ENCODE measurements at regions not wholly inside any gene's neighbourhood (a gene's known extent, or its start where the extent isn't known, plus 50 kb on each side); places are given as distances from the start of the nearest gene placed in this dataset.

DNA sequence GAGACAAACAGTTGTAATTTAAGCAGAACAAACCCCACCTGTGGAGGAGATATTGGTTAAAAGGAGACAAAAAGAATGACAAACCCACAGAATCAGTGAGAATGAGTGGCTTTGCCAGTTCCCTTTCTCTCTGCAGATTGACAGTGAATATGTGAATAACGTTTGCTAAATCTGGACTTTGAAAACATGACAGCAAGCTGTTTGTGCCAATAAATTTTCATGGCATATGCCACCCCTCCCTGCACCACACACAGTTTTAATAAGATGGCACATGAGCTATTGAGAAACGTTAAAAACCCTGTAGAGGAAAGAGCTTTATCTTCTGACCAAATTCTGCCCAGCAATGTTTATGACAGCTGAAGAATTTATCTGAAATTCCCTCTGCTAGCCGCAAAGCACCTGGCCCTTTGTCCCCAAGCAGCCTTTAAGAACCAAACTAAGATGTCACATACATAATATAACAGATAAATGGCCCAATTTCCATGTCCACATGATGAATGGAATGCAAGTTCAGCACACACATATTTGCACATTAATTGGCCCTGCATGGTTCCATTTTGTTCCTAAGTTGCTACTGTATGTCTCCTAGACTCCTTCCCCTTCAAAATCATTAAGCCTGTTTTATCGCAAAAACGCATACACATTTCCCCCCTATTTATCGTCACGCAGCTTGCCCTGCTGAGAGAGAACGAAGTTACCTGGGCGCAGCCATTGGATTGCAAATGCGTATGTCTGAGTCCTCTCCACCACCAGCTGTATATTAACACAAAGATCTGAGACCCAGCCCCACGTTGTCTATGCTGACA is 773.5 kb upstream of the EEF2KMT start:
- DNase-seq = no peak

DNA sequence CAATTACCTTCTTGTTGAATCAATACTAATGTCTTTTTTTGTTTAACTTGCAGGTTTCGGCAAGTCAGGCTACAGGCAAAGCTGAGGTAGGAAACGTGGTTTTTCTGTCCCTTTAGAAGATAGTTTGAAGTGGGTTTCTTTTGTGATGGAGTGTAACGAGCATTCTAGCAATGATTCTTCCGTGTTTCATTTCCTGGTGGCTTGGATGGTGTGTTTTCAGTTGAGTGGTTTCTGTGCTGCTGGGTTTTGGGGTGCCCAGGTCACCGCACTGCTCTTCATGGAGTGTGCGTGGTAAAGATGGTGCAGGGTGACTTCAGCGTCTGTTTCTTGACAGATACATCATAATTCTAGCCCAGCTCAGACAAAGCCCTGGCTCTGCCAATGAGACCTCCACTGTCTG is 769.7 kb upstream of the EEF2KMT start:
- no peak for DNase-seq

DNA sequence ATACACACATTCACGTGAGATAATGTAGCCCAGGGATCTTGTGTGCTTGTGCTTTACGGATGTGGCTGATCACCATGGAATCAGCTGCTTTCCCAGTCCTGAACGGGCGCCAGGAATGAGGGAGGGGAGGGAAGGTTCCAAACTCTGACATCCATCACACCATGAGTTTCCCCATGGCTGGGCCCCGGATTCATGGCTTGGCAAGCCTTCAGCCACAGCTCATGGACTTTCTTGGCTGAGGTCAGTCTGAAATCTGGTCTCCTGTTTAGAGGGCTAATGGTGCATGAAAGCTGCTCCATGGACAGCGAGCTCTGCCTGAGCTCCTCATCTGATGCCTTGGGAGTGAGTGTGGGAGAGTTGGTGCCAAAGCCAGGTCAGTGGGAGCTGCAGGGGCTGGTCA is 767.6 kb upstream of the EEF2KMT start:
- no peak for DNase-seq

DNA sequence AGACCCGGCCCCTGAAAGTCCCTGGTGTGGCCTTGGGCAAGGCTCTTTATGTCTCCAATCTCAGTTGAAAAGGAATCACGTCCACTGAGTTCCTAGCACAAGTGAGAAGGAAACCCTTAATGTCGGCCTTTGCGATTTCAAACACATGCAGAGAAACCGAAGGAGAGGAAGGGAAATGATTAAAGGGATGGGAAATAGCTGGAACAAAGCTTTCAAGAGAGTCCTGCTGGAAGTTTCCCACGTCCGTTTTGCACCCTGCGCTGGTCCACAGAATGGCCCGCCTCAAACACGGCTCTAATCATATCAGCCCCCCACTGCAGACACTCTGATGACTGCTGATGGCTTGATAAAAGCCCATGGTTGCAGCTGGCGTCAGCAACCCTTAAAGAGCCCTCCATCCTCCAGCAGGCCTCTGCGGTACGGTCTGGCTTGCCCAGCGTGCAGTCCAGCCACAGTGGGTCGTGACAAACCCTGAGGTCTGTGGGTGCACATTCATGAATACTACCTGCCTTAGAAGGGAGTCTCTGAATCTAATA is 765.5 kb upstream of the EEF2KMT start:
- no peak for DNase-seq

DNA sequence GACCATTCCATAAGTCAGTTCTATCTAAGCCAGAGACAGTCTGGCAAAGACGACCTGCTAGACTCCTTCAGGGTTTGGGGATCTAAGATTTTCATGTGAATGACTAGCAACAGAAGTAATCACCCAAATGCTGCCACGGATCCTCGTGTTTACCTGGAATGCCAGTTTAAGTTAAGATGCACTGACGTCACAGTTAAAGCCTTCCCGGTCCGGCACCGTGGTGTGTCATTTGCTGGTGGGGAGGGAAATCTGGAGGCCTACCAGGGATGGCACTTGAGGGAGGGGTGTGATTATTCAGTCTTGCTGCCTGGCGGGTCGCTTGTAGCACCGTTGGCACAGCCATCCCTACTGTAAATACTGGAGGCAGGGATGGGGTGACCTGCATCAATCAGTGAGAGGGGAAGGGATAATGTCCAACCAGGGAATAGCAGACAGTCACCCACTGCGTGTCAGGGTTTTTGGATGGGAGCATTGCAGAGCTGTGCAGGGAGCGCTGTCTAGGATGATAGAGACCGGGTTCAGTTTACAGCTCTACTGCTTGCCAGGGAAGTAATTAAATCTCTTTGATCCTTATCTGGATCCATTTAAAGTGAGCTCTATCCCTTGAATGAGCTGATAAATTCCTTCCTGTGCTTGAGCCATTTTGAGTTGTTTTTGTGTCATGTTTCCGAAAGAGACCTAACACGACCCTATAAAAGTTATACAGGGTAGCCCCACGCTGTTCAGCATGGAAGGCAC is 764.7 kb upstream of the EEF2KMT start:
- DNase-seq = no peak

DNA sequence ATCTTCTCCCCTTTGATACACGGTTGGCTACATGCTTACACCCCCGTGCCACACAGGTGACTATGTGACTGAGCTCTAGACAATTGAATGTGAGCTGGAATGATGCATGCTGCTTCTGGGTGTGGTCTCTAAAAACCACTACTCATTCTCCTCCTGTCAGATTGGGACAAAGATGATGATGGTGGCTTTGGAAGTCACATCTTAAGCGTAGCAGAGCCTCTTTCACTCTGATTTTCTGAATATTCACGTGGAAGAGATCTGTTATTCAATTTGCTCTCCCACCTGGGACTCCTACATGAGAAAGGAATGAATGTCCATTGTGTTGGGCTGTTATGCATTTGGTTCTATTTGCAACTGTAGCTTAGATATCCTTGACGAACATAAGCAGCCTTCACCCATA is 763.6 kb upstream of the EEF2KMT start:
- DNase-seq = no peak

DNA sequence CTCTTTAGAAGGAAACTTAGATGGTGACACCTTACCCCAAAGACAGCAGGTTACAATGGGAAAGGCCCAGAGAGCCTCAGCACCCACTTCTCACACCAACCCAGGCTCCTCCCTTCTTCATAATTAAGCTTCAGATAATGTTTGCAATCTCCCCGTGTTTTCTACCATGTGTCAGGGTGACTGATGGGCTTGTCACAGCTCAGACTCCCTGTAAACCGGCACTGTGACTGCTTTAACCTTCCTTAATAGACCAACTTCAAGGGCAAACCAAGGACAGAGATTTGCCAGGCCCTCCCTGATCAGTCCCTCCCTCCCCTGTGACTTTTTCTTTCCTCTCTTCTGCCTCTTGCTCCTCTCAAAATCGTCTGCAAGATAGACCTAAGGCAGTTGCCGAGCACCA is 760.6 kb upstream of the EEF2KMT start:
- DNase-seq = no peak

DNA sequence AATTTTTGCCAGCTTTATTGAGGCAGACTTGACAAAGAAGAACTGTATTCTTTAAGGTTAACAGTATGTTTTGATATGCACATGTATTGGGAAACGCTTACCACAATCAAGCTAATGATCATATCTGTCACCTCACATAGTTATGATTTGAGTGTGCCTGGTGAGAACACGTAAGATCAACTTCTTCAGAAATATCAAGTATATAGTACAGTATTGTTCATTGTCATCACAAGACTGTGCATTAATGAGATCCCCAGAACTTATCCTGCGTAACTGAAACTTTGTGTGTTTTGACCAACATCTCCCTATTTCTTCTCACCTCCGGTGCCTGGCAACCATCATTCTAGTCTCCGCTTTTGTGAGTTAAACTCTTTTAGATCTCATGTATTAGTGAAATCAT is 756.4 kb upstream of the EEF2KMT start:
- DNase-seq = no peak

DNA sequence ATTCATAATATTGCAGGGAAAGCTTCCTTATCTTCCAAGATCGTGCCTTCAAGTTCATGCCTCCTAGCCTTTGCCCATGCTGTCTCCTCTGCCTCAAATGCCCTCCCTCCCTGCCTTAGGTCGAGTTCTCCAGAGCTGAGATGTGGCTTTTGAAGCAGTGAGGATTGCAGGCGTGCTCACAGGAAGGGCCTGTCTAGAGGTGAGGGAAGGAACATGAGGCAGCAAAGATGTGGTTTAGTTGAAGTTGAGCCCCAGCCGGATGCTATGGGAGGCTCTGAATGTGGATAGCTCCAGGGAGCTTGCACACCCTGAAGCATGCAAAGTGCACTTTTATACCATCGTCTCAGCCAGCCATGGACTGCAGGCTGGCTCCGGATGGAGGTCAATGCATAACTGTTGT is 754.6 kb upstream of the EEF2KMT start:
- DNase-seq = no peak

DNA sequence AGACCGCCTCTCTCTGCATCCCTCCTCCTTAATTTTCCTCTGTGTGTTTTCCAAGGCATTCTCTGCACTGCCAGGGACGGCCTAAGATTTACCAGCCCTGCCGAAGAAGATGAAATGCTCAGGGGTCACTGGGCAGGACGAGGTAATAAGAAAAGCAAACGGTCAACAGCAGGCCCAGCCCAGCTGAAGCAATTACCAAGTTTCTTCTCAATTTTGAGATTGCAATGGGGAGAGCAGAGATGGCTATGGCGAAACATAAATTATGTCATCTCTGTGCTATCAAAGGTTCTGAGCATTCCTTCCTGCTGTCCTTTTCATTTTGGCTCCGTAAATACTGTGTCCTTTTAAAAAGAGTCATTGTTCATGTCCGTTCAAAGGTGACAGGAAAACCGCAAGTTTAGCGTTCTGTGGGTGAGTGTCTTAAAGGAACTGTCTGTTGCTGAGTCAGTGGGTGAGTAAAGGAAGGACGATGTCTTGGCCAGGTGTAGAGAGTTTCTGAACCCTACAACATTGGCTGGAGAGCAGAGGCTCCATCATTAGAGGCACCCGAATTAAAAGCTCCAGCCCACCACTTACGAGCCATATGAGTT is 753.9 kb upstream of the EEF2KMT start:
- no peak for DNase-seq

DNA sequence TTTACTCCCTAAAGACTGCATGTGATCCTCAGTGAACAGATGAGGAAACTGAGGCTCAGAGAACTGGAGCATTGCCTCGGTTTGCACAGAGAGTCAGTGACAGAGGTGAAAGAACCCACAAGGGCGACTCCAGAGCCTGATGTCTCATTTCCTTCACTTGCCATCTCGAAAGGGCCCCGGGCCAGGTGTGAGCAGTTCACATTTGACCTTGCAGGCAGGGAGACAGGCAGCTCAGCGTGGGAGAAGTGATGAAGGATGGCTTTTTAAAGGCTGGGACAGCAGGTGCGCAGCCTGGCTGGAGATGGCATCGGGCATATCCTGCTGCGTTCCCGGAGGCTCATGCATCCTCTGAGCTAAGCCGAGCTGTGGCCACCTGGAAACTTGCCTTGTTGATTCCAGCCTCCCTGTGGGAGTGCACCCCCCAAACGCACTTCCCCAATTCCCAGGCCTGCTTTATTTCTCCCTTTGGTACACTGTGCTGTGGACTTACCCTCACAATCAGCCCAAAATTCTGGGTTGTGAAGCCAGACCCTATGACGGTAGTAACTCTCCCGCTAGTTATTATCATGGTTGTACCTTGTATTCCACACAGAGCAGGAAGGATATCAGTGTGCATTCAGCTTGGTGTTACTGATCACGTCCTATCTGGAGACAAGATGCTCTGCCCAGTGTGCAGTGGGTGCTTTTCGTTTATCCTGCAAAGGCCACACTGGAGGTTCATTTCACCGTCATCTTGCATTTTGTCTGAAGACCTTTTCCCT is 753.2 kb upstream of the EEF2KMT start:
- no peak for DNase-seq

DNA sequence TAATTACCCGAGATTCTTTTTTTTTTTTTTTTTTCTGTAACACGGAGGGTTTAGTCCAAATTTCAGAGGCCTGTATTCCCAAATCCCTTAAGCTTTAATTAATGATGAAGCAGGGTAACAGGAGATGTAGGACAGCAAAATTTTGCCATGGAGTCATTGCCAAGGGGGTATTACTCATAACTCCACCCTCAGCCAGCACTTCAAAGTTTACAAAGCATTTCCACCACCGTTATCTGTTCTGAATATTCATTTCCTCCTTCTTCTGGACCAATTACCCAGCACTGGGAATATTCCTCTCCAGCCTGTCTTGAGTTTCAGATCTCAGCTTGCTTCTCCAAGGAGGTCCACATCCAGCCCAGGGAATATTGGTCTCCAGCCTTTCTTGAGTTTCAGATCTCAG is 747.5 kb upstream of the EEF2KMT start:
- DNase-seq = no peak

DNA sequence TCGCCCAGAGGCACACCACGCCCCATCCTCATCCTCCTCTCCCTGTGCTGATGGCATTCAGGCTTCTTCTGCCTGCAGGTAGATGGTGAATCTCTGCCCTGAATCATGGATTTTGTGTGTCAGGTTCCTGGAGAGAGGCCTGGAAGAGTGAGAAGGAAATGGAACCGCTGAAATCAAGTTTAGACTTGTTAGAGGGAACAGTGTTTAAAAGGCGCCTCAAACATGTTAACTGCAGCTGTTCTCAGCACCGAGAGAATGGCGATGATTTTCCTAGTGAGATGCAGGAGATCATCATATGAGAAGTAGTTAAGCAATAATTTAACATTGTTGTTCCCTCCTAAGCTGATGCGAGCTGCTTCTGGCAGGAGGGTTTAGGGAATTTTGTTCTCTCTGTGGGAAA is 744.4 kb upstream of the EEF2KMT start:
- DNase-seq = no peak

DNA sequence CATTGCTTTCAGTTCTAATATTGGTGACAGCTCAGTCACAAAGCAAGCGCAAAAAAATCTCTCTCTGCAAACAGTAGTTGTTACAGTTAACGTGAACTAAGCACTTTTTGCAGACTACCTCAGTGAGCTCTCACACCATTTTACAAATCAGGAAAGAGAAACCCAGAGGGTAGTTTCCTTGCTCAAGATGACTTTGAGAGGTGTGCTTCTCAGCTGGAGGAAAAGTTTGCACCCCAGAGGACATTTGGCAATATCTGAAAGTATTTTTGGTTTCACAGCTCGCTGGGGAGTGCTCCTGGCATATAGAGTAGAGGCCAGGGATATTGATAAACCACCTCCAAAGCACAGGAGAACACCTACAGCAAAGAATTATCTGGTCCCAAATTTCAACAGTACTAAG is 741.1 kb upstream of the EEF2KMT start:
- DNase-seq = no peak

DNA sequence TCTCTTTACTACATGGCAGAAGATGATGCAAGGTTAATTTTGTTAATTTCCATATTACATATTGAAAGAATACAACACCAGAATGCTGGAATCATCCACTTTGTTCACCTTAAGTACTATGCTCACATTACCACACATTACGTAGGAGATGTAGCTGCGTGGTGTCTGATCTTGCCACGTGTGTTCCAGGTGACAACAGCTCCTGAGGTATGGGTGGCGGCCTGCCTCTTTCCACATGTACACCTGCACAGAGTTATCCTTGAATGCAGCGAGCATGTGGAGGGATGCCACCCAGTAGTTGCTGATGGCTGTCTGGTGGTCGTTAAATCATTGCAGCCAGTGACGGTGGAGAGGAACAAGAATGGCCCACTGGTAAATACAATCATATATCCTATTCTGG is 740.5 kb upstream of the EEF2KMT start:
- DNase-seq = no peak

DNA sequence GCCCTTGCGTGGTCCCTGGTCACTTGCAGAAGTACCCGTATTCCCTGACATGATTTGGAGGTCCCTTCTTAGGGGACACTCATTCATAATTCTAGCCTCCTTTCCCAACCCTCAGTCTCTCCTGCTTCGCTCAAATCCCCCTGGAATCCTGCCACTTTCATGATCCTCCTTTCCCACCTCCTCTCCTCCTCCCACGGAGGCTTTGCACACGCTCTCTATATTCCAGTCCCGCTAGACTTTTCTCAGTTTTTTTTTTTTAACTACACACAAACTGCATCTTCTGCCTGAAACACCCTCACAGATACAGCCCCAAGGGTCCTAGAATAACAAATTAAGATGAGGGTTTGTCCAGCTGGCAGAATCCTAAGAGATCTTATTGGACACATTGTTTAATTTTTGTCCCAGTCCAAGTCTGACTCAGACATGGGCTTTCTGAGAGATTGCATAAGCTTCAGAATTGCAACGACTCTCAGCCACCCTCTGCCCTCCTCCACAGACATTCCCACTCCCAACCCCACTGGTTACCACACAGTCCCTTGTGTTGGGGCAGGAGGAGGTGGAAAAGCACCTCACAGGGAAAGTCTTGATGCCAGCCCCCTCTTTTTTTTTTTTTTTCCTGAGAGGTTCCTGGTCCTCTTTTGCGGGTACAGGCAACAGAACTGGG is 739.5 kb upstream of the EEF2KMT start:
- no peak for DNase-seq

DNA sequence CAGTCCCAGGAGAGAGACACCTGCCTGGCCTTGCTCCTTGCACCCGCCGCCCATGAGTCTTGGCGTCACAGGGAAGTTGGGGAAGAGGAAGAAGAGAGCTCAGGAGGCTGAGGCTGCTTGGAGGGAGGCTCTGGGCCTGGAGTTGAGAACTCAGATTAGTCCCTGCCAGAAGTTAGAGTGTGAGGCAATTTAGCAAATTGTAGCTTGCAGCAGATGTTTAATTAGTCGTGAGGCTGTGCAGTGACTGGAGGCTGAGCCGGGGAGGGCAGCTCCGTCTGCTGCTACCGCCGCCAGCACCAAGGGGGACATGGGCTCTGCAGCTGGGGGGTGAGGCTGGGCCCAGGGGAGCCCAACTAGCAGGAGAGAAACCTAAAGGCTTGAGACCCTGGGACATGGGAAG is 738.3 kb upstream of the EEF2KMT start:
- no peak for DNase-seq

DNA sequence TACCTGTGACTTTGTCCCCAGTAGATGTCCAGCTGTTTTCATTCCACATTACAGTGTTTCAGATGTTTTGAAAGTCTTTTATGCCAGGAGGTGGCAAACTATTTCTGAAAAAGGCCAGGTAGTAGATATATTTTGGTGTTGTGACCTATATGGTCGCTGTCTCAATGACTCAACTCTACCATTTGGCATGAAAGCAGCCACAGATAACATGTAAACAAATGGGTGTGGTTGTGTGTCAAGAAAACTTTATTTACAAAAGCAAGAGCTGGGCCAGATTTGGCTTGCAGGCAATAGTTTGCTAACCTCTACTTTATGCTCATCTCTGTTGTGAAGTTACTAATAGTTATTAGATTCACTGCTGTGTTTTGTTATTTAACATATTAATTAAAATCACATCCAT is 728.7 kb upstream of the EEF2KMT start:
- no peak for DNase-seq

DNA sequence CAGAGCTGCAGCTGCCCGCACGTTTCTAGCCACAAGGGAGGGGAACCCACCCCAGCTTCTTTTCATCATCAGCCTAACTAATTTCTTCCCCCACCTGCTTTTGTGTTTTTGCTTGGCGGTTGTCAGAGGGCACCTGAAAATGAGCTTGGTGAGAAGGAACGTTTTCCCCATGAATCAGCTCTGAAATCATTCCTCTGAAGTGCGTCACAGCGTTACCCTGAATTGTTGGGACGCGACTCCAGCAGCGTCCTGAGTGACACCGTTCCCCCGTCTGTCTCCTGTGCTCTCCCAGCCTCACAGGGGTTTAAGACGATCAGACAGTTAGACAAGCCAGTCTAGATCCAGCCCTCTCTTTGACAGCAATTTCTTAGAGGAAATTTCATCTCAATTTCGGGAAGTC is 722.9 kb upstream of the EEF2KMT start:
- DNase-seq = no peak

DNA sequence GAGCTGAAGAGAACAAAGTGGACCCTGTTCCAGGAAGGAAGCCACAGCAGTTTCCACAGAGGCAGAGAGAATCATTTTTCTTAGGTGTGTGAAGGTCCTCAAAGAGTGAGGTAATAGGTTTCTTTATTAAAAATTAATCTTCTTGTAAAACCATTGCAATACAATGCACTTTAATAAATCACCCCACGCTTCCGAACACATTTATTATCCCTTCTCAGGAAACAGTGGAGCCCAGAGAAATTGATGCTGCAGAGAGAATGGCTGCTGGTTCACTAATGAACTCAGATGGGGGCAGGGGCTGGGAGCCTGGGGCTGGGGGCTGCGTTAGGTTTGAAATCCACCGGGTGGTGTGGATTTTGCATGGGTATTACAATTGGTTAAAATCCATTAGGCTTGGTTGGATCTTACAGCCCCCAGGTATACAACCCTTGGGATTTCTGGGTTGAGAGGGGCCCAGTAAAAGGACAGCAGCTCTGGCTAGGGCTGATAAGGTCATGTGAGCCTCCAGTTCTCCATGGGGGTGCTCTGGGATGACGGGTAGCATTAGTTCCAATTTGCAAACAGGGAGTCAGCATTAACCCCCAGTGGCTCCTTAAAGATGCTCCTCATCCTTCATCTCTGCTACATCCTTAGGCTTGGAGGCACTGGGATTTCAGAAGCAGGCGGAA is 718.1 kb upstream of the EEF2KMT start:
- no peak for DNase-seq

DNA sequence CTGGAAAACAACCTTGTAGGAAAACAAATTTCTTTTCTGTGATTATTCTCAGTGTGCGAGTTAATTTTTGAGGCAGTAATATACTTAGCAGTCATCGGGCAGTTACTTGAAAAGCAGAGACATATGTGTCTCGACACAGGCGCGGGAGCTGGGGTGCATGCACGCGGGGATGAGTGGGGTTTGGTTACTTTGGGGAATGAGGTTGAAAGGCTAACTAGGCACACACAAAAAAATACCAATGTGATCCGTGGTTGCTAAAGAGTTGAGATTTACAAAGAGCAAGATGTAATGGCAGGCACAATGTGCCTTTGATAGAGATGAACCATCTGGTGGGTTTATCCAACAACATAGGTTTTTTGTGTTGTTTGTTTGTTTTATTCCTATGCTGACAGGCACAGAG is 703.8 kb upstream of the EEF2KMT start:
- DNase-seq = no peak

DNA sequence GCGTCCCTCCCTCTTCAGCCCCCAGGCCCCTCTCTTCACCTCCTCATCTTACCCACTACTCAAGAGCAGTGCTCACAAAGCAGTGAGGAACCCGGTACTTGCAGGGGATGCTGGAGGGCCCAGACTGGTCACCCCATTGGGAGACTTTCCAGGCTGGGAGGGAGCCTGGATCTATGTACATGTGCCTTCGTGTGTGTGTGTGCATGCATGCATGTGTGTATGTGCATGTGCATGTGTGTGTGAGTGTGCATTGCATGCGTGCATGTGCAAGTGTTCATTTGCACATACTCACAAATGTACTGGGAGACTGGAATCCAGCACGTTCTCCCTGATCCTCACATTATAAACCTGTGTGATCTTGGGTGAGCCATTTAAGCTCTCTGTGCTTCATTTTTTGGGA is 696.0 kb upstream of the EEF2KMT start:
- no peak for DNase-seq
